ENCODE measurements at regions not wholly inside any gene's neighbourhood (a gene's known extent, or its start where the extent isn't known, plus 50 kb on each side); places are given as distances from the start of the nearest gene placed in this dataset.

DNA sequence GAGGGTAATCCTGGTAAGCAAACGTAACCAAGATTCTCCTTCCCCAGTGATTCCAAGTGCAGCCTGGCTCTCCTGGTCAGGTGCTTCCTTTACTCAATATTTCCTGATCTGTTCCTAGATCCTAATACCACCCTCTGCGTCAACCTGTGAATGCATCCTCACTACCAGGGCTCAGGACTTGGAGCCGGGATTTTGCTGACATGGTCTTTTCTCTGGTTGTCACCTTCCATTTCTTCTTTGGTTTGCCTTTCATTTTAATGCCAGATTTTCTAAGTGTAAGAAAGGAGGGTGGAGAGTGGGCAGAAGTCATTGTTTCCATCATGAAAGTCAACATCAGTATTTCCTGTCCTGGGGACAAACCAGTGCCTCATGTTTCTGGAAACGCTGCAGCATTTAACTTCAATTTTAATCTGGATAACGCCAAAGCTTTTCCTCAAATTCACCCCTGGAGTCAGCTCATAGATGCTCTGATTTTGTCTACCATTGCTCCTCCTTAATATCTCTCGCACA, 210.4 kb upstream of the ZNF32 start:
- Histone ChIP-seq H3K36me3 (replicated peaks; ENCODE audit: insufficient read depth, low read length) (no peaks in the 10 kb centered on the region), H2AFZ (ENCODE audit: low read length) (no peak overlapping the region), H3K4me2 (ENCODE audit: low read depth, low read length) (no peak overlapping the region), H3K4me3 (ENCODE audit: low read length) (no peak overlapping the region), H4K20me1 (ENCODE audit: insufficient read depth, low read length) (no peaks in the 10 kb centered on the region), H3K9me3 (replicated peaks; ENCODE audit: insufficient read depth, low read length) (no peaks in the 10 kb centered on the region), H3K4me1 (ENCODE audit: low read length) (no peaks in the 10 kb centered on the region), H3K79me2 (ENCODE audit: low read length) (no peaks in the 10 kb centered on the region), H3K27me3 (replicated peaks; ENCODE audit: insufficient read depth, low read length) (no peaks in the 10 kb centered on the region), H3K9ac (ENCODE audit: low read length) (no peak overlapping the region), H3K27ac (ENCODE audit: low read length) (no peak overlapping the region), H3F3A (ENCODE audit: insufficient read depth, low read length) (no peaks in the 10 kb centered on the region), H3K9me2 (replicated peaks; ENCODE audit: insufficient read depth, low read length) (no peaks in the 10 kb centered on the region)
- TF ChIP-seq EZH2 (optimal IDR thresholded peaks at IDR 0.05; ENCODE audit: low read depth, low read length): no peak
- no peak for TF ChIP-seq EZH2phosphoT487 (IDR thresholded peaks at IDR 0.05; ENCODE audit: low read length)
- TF ChIP-seq, protein P1, sequence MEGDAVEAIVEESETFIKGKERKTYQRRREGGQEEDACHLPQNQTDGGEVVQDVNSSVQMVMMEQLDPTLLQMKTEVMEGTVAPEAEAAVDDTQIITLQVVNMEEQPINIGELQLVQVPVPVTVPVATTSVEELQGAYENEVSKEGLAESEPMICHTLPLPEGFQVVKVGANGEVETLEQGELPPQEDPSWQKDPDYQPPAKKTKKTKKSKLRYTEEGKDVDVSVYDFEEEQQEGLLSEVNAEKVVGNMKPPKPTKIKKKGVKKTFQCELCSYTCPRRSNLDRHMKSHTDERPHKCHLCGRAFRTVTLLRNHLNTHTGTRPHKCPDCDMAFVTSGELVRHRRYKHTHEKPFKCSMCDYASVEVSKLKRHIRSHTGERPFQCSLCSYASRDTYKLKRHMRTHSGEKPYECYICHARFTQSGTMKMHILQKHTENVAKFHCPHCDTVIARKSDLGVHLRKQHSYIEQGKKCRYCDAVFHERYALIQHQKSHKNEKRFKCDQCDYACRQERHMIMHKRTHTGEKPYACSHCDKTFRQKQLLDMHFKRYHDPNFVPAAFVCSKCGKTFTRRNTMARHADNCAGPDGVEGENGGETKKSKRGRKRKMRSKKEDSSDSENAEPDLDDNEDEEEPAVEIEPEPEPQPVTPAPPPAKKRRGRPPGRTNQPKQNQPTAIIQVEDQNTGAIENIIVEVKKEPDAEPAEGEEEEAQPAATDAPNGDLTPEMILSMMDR (IDR thresholded peaks at IDR 0.05; ENCODE audit: low read length): no peak
- DNase-seq: no peak

DNA sequence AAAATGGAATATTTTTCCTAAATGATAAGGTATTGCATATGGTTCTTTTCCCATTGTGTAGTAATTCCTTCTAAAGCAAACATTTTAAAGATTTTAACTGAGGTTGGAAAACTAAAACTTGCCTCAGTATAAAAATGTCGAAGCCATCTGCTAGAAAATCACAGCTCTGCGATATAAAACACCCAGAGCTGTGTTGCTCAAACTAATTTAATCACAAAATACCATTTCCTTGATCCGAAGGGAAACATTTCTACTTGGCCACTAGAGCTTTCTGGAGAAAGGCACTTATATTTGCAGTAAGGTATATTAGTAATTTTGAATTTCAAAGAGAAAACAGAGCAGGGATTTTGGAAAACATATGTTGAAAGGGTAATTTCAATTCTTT, 209.2 kb upstream of the ZNF32 start:
- no peaks in the 10 kb centered on the region for H3K36me3 ChIP-seq (replicated peaks; ENCODE audit: insufficient read depth, low read length)
- no peak for DNase-seq
- H3K4me1 ChIP-seq (ENCODE audit: low read length): no peaks in the 10 kb centered on the region
- no peaks in the 10 kb centered on the region for H4K20me1 ChIP-seq (ENCODE audit: insufficient read depth, low read length)
- H3K4me3 ChIP-seq (ENCODE audit: low read length): no peak overlapping the region
- no peak for TF ChIP-seq EZH2 (optimal IDR thresholded peaks at IDR 0.05; ENCODE audit: low read depth, low read length)
- no peak for TF ChIP-seq EZH2phosphoT487 (IDR thresholded peaks at IDR 0.05; ENCODE audit: low read length)
- TF ChIP-seq, protein P1 (IDR thresholded peaks at IDR 0.05; ENCODE audit: low read length): no peak
- no peak overlapping the region for H2AFZ ChIP-seq (ENCODE audit: low read length)
- no peak overlapping the region for H3K9ac ChIP-seq (ENCODE audit: low read length)
- H3F3A ChIP-seq (ENCODE audit: insufficient read depth, low read length): no peaks in the 10 kb centered on the region
- H3K4me2 ChIP-seq (ENCODE audit: low read depth, low read length): no peak overlapping the region
- no peaks in the 10 kb centered on the region for H3K27me3 ChIP-seq (replicated peaks; ENCODE audit: insufficient read depth, low read length)
- H3K9me3 ChIP-seq (replicated peaks; ENCODE audit: insufficient read depth, low read length): no peaks in the 10 kb centered on the region
- no peak overlapping the region for H3K27ac ChIP-seq (ENCODE audit: low read length)
- H3K9me2 ChIP-seq (replicated peaks; ENCODE audit: insufficient read depth, low read length): no peaks in the 10 kb centered on the region
- no peaks in the 10 kb centered on the region for H3K79me2 ChIP-seq (ENCODE audit: low read length)

DNA sequence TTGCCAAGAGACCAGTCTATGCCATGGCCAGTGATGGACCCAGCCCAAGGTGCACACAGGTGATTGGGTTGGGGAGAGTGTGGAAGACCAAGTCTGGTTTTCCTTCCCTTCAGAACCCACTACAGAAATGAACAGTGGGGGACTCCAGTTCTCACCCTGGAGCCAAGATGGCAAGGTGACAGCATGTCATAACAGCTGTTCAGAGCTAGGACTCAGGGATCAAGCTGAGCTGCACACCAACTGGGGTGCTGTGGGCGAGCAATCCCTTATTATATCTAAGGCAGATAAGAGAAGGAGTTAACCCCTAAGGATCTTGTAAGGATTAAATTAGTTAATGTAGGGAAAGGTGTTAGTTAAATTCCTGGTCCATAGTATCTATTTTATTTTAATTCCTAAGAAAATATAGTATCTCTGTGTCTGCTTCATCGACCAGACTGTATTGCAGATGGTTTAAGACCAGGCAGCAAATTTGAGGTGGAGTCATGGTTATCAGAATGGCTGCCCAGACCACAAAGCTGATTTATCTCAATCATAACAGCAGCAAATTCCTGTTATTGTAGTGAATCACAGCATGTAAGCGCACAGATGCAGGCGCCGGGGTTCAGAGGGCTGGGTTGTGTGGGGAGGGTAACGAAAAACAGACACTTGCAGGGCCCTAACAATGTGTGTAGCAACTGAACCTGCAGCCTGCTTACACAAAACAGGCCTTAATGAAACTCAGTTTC, 208.7 kb upstream of the ZNF32 start:
- Histone ChIP-seq H3K9me2 (replicated peaks; ENCODE audit: insufficient read depth, low read length) (no peaks in the 10 kb centered on the region), H3K4me2 (ENCODE audit: low read depth, low read length) (no peak overlapping the region), H2AFZ (ENCODE audit: low read length) (no peak overlapping the region), H3K9ac (ENCODE audit: low read length) (no peak overlapping the region), H3K9me3 (replicated peaks; ENCODE audit: insufficient read depth, low read length) (no peaks in the 10 kb centered on the region), H3K27me3 (replicated peaks; ENCODE audit: insufficient read depth, low read length) (no peaks in the 10 kb centered on the region), H3K36me3 (replicated peaks; ENCODE audit: insufficient read depth, low read length) (no peaks in the 10 kb centered on the region), H3K4me1 (ENCODE audit: low read length) (no peaks in the 10 kb centered on the region), H3K79me2 (ENCODE audit: low read length) (no peaks in the 10 kb centered on the region), H3K4me3 (ENCODE audit: low read length) (no peak overlapping the region), H4K20me1 (ENCODE audit: insufficient read depth, low read length) (no peaks in the 10 kb centered on the region), H3K27ac (ENCODE audit: low read length) (no peak overlapping the region), H3F3A (ENCODE audit: insufficient read depth, low read length) (no peaks in the 10 kb centered on the region)
- DNase-seq: no peak
- TF ChIP-seq, protein P1 (IDR thresholded peaks at IDR 0.05; ENCODE audit: low read length): no peak
- TF ChIP-seq EZH2 (optimal IDR thresholded peaks at IDR 0.05; ENCODE audit: low read depth, low read length) (no peak), EZH2phosphoT487 (IDR thresholded peaks at IDR 0.05; ENCODE audit: low read length) (no peak)
